NB4 (cell line): ENCODE measurements at regions not wholly inside any gene's neighbourhood (a gene's known extent, or its start where the extent isn't known, plus 50 kb on each side); places are given as distances from the start of the nearest gene placed in this dataset.

Source experiments
- MAX ChIP-seq: IDR thresholded peaks from 2 replicates; pipeline ENCODE4 v1.6.1; 2011; ENCODE audit warnings: low read depth, low read length
- POLR2A ChIP-seq: IDR thresholded peaks from 2 replicates; pipeline ENCODE4 v1.6.1; 2011; ENCODE audit warnings: mild to moderate bottlenecking; ENCODE audit not compliant: insufficient read length; ENCODE audit errors: extremely low read depth

- TF ChIP-seq MAX (no peak), POLR2A (no peak)
Measured at GRCh38 chr1:221947731-221948130, 205.8 kb upstream of the DUSP10 start.
